Muscle layer of duodenum (tissue), 2 donors: ENCODE measurements at regions not wholly inside any gene's neighbourhood (a gene's known extent, or its start where the extent isn't known, plus 50 kb on each side); places are given as distances from the start of the nearest gene placed in this dataset.

Source experiments
- H3K27ac ChIP-seq: one replicate; pipeline ENCODE4 v1.7.0; 2013; ENCODE audit warnings: mild to moderate bottlenecking, low read length
- H3K27me3 ChIP-seq: one replicate; pipeline ENCODE4 v1.7.0; 2013; ENCODE audit warnings: low read depth, mild to moderate bottlenecking, control low read depth, low read length
- H3K36me3 ChIP-seq, 2 donors: one replicate each; pipeline ENCODE4 v1.7.0; 2013; ENCODE audit warnings: low read length in 2 of 2, control low read depth in 1 of 2, mild to moderate bottlenecking in 1 of 2; ENCODE audit not compliant: insufficient read depth in 2 of 2, control insufficient read depth in 1 of 2
- H3K4me1 ChIP-seq, 2 donors: one replicate each; pipeline ENCODE4 v1.7.0; 2013; ENCODE audit warnings: low read length in 2 of 2, mild to moderate bottlenecking in 2 of 2, control low read depth in 1 of 2, moderate library complexity in 1 of 2; ENCODE audit not compliant: insufficient read depth in 2 of 2, control insufficient read depth in 1 of 2
- H3K4me3 ChIP-seq, 2 donors: one replicate each; pipeline ENCODE4 v1.7.0; 2013; ENCODE audit warnings: low read length in 2 of 2, low read depth in 1 of 2, mild to moderate bottlenecking in 1 of 2
- H3K9me3 ChIP-seq, 2 donors: one replicate each; pipeline ENCODE4 v1.7.0; 2013; ENCODE audit warnings: low read length in 2 of 2, control low read depth in 1 of 2, mild to moderate bottlenecking in 1 of 2; ENCODE audit not compliant: control insufficient read depth in 1 of 2
- donor health status: healthy.

DNA sequence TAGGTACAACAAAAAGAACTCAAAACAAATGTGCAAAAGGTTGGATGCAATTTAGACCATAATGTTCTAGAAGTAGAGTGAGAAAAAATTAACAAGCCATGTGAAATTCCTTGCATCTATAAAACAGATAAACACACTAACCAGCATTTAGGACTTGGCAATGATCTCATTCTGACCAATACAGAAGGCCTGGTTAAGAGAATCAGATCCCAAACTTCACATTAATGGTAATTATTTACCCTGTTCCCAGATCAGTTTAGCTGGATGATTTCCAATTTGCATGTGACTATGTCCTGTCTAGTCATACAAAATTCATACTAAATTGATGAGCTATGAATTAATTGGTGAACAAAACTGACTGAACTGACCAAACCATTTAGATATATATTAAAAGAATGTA is 98.4 kb upstream of the FIGN start:
- H3K36me3 ChIP-seq, result no peaks in the 10 kb centered on the region
- H3K27me3 ChIP-seq, result no peaks in the 10 kb centered on the region
- H3K4me1 ChIP-seq, result peaks cover 0 to 3% of the 10 kb centered on the region in 2 donors
- H3K4me3 ChIP-seq, result no peak overlapping the region
- peaks cover 0 to under 1% of the 10 kb centered on the region in 2 donors for H3K9me3 ChIP-seq
- H3K27ac ChIP-seq, result no peak overlapping the region

DNA sequence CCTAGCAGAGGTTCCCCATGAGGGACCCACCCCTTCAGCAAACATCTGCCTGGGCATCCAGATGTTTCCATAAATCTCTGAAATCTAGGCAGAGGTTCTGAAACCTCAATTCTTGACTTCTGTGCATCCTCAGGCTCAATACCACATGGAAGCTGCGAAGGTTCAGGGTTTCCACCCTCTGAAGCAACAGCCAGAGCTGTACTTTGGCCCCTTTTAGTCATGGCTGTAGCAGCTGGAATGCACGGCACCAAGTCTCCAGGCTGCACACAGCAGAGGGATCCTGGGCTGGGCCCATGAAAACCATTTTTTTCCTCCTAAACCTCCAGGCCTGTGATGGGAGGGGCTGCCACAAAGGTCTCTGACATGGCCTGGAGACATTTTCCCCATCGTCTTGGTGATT is 93.0 kb upstream of the FIGN start:
- Histone ChIP-seq H3K9me3 (peaks cover 0 to 3% of the 10 kb centered on the region in 2 donors), H3K4me3 (no peak overlapping the region), H3K4me1 (no peaks in the 10 kb centered on the region), H3K36me3 (no peaks in the 10 kb centered on the region), H3K27ac (no peak overlapping the region), H3K27me3 (no peaks in the 10 kb centered on the region)

DNA sequence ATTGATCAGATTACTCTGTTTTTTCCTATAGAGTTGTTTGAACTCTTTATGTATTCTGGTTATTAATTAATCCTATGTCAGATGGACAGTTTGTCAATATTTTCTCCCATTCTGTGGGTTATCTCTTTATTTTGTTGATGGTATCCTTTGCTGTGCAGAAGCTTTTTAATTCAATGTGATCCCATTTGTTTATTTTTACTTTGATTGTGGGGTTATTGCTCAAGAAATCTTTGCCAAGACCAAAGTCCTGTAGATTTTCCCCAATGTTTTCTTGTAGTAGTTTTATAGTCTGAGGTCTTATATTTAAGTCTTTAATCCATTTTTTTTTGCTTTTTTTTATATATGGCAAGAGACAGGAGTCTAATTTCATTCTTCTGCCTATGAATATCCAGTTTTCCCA is 86.2 kb upstream of the FIGN start:
- Histone ChIP-seq H3K4me3 (no peak overlapping the region), H3K4me1 (no peaks in the 10 kb centered on the region), H3K27me3 (no peaks in the 10 kb centered on the region), H3K9me3 (peaks cover 0 to 3% of the 10 kb centered on the region in 2 donors), H3K36me3 (no peaks in the 10 kb centered on the region), H3K27ac (no peak overlapping the region)

DNA sequence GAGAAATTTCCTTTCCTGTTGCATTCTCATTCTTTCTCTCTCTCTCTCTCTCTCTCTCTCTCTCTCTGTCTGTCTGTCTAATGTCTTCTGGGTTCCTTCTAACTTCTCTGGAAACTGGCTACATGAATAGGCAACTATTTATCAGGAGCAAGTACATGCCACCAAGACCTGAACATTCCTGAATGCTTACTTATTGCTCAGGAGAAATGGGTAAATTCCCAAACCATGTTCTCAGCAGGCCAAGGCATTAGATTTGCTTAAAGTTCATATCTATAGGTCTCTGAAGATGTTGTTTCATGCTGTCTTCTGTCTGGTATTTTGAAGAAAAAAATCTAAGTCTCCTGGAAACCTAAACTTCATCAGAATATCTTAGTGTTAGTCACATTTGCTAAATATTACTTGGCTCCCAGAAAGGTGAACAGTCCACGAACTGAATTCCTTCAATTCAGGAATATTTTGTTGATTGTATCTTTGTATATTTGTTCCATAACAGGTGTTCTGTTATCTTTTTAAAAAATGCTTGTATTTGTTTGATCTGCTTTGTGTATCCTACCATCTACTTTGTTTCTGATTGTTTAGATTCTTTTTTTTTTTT is 77.2 kb upstream of the FIGN start:
- H3K36me3 ChIP-seq, result no peaks in the 10 kb centered on the region
- H3K27ac ChIP-seq, result no peak overlapping the region
- no peaks in the 10 kb centered on the region for H3K27me3 ChIP-seq
- no peaks in the 10 kb centered on the region for H3K4me1 ChIP-seq
- H3K4me3 ChIP-seq, result no peak overlapping the region
- H3K9me3 ChIP-seq, result peaks cover 0 to 3% of the 10 kb centered on the region in 2 donors

DNA sequence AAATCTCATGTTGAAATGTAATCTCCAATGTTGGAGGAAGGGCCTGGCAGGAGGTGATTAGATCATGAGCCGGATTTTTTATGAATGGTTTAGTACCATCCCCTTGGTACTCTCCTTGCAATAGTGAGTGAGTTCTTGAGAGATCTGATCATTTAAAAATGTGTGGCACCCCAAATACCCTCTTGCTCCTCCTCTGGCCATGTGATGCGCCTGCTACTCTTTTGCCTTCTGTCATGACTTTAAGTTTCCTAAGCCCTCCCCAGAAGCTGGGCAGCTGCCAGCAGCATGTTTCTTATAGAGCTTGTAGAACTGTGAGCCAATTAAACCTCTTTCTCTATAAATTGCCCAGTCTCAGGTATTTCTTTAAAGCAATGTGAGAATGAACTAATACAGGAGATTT is 72.6 kb upstream of the FIGN start:
- Histone ChIP-seq H3K36me3 (no peaks in the 10 kb centered on the region), H3K27ac (no peak overlapping the region), H3K27me3 (no peaks in the 10 kb centered on the region), H3K4me1 (no peaks in the 10 kb centered on the region), H3K9me3 (no peaks in the 10 kb centered on the region), H3K4me3 (no peak overlapping the region)

DNA sequence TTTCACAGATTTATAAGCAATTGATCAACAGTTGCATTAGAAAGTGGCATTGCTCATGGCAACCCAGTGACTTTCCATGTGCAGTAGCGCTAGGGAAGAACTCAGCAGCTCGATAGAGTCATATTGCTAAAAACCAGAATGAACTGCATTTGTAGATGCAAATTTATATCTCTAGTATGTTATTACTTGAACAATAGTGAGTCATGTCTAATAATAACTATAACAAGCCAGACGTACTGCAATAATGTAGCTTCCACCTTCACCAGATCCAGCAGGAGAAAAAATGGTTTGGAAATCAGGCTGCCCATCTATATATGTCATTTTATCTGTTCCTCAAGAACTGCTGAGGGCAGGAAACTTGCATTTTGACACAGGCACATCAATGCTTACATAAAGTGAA is 66.5 kb upstream of the FIGN start:
- Histone ChIP-seq H3K27me3 (no peaks in the 10 kb centered on the region), H3K9me3 (no peaks in the 10 kb centered on the region), H3K4me3 (no peak overlapping the region), H3K27ac (peak overlapping the region; percentile 3), H3K4me1 (peaks cover 0 to 9% of the 10 kb centered on the region in 2 donors), H3K36me3 (no peaks in the 10 kb centered on the region)

DNA sequence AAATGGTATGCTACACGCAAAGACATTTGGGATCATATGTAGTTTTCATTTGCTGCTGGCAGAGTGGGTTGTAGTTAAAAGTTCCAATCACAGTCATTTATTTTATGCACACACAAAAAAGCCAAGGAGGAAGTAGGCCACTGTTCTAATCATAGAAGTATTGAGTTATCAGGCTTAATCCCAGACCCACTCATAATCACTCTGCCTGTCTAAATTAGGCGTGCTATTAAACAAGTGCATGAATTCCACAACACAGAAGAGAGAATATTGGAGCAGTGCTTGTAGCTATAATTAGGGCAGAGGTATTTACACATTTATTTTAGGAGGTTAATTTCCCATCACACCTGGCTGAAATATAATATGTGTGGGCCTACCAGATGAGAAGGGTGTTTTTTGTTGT is 65.7 kb upstream of the FIGN start:
- Histone ChIP-seq H3K36me3 (no peaks in the 10 kb centered on the region), H3K27ac (peak overlapping the region; percentile 9), H3K4me1 (peaks cover 0 to 9% of the 10 kb centered on the region in 2 donors), H3K9me3 (no peaks in the 10 kb centered on the region), H3K27me3 (no peaks in the 10 kb centered on the region), H3K4me3 (no peak overlapping the region)

DNA sequence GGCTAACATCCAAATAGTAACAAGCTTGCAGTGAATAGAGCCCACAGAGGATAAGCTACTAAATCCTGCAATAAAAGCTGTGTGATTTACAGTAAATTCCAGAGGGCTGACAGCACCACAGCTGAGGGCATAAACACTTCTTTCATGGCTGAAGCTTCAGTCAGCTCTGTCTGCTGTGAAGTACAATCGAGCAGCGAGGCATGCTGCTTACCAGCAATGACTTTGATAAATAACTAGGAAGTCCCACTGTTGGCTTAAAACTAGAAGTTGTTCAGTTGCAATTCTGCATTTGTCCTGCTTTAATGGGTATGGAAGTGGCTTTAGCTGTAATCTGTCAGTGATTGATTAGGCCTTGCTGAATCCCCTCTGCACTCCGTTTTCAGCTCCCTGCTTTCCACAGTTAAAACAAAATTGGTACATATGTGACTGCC is 65.2 kb upstream of the FIGN start:
- Histone ChIP-seq H3K4me1 (peaks cover 0 to 9% of the 10 kb centered on the region in 2 donors), H3K4me3 (no peak overlapping the region), H3K36me3 (no peaks in the 10 kb centered on the region), H3K27ac (peak overlapping the region; percentile 9), H3K9me3 (no peaks in the 10 kb centered on the region), H3K27me3 (no peaks in the 10 kb centered on the region)

DNA sequence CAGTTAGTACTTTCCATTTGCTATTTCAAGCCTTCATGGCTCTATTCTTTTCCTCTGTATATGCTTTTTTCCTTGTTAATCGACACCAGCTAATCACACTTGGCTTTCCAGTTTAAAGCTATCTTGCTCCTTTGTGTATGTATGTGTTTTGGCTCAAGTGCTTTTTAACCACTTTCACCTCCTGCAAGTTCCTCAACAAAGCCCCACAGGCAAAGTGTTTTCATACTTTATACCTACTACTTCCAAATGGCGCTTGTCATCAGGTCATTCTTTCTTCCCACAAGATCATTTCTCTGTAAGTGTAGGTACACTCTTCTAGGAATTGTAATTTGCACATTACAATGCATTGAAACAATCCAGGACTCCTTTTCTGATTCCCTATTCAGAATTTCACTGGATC is 64.0 kb upstream of the FIGN start:
- H3K36me3 ChIP-seq, result no peaks in the 10 kb centered on the region
- H3K9me3 ChIP-seq, result no peaks in the 10 kb centered on the region
- no peaks in the 10 kb centered on the region for H3K27me3 ChIP-seq
- H3K4me1 ChIP-seq, result peaks cover 0 to 9% of the 10 kb centered on the region in 2 donors
- no peak overlapping the region for H3K27ac ChIP-seq
- no peak overlapping the region for H3K4me3 ChIP-seq

DNA sequence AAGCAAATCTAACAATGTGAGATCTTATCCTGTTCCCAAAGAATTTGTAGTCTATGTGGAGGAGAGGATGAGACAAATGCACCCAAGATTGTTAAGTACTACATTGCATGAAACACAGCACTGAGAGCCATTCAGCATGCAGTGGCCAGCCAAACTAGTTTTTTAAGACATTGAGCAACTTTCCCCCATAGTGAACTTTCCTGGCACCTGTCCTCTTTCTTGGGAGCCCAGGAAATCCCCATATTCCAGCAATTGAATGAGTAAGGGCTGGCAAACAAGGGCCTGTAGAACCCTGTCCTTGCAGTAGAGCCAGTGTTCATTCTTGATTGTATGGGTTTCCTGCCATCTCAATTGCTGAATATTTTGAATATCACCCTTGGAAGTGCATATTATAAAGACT is 58.8 kb upstream of the FIGN start:
- Histone ChIP-seq H3K36me3 (no peaks in the 10 kb centered on the region), H3K4me1 (no peaks in the 10 kb centered on the region), H3K27ac (no peak overlapping the region), H3K27me3 (no peaks in the 10 kb centered on the region), H3K9me3 (no peaks in the 10 kb centered on the region), H3K4me3 (no peak overlapping the region)
